GM12873 (cell line): ENCODE measurements at regions not wholly inside any gene's neighbourhood (a gene's known extent, or its start where the extent isn't known, plus 50 kb on each side); places are given as distances from the start of the nearest gene placed in this dataset.

ENCODE experiments used
- TF ChIP-seq, protein P1 (sequence below): IDR thresholded peaks from 2 replicates; pipeline ENCODE4 v1.5.1; 2012; ENCODE audit warnings: low read depth, mild to moderate bottlenecking, moderate library complexity, low read length, control low read depth; ENCODE audit not compliant: insufficient read depth; ENCODE audit errors: missing control alignments

DNA sequence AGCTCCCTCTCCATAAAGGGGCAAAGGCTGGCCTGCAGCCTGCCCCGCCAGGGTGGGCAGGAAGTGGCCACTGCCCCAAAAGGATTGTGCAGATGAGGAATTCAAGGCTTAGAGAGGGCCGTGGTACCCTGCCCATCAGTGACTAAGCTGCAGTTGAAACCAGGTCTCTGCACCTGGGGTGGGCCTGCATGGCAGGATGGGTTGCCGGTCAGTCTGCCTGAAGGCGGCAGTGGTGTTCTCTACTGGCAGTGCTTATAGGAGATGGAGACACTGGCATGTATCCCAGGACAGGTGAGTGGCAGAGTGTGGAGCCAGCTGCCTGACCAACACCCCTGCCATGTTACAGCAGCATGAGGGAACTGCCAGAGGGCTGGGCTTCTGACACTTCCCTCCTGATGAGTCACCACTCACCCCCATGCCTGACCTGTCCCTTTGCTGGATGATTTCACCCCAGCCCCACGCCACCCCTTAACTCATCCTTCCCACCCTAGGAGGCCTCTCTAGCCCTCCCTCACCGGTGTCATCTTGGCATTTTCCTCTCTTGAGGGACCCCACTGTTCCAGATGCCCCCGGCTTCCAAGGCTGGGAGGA, 70.2 kb upstream of the LMO1 start:
- TF ChIP-seq, protein P1, sequence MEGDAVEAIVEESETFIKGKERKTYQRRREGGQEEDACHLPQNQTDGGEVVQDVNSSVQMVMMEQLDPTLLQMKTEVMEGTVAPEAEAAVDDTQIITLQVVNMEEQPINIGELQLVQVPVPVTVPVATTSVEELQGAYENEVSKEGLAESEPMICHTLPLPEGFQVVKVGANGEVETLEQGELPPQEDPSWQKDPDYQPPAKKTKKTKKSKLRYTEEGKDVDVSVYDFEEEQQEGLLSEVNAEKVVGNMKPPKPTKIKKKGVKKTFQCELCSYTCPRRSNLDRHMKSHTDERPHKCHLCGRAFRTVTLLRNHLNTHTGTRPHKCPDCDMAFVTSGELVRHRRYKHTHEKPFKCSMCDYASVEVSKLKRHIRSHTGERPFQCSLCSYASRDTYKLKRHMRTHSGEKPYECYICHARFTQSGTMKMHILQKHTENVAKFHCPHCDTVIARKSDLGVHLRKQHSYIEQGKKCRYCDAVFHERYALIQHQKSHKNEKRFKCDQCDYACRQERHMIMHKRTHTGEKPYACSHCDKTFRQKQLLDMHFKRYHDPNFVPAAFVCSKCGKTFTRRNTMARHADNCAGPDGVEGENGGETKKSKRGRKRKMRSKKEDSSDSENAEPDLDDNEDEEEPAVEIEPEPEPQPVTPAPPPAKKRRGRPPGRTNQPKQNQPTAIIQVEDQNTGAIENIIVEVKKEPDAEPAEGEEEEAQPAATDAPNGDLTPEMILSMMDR = no peak

DNA sequence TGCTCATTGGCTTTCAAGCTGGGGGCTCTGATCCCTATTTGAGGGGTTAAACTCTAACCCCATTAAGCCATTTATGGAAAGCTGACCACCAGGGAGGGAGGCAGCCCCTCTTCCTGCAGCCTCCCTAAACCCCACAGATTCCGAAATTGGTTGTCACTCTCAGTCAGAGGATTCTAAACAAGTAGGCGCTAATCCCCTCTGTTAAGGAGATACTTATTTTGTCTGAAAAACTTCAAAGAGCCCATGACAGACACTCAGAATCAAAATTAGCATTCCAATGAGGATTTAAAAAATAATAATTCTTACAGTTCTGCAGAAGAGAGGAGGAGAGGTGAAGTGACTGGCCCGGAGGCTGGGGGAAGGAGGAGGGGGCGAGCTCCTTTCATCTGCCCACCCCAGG, 69.7 kb upstream of the LMO1 start:
- TF ChIP-seq, protein P1 = no peak

DNA sequence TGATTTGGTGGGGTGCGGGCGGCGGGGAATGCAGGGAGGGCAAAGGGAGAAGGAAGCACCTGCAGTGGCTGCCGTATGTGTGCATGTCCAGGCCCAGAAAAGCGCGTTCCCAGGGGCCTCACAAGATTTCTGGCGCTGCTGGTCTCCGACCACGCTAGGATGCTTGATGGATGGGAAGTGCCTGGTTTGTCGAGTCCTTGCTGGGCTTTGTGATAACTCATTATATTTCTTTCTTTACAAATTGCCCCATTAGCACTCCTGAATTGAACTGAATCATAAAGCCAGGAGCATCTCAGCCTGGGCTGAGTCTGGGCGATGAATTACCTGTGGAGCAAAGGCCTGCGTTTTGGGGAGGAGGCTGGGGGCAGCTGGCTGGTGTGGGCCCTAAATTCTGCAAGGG, 69.2 kb upstream of the LMO1 start:
- TF ChIP-seq, protein P1 = no peak

DNA sequence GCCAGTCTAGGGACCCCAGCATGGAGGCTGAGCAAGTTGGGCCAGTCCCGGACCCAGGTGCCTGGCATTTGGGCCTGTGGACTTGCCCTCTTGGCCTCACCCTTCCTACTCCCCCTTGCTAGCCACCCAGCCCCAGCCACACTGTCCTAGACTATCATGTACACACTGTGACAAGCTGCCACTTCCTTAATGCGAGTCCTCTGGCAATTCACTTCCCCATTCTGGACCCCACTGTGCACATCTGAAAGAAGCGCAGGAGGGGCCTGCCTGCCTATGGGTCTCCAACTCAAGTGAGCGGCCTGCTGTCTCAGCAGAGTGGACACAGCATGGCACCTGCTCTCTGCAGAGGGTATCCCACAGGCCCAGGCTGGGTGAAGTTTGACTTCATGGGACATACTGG, 68.5 kb upstream of the LMO1 start:
- TF ChIP-seq, protein P1 = no peak

DNA sequence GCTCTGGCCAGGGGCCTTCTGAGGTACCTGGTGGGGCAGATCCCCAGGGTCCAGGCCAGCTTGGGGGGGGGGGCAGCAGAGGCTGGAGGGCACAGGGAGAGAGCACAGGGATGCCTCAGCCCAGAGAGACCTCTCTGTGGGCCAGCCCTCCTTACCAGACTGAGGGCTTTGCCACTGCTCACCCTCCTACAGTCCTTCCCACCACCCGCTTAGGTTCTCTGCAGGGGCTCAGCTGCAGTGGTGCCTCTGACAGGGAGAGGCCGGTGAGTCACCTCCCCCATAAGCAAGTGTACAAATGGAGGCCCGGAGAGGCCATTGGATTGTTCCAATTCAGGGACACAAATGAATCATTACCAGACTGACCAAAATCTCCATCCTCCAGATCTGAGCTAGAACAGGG, 68.1 kb upstream of the LMO1 start:
- TF ChIP-seq, protein P1 = no peak

DNA sequence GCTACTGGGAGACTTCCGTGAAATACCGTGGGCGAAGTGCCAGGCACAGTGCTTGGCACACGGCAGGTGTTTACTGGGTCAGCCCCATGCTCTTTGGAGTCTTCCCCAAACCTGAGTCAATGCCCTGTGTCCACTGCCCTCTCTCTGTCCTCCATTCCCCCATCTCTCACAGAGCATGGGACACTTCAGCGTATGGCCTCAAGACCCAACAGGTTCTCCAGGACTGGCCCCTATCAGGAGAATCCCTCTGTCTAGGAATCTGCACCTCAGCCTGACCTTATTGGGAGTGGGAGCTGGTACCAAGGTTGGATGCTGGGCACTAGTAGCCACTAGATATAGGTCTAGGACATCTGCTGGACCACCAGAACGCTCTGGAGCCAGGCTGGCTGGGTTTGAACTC, 67.2 kb upstream of the LMO1 start:
- TF ChIP-seq, protein P1 = no peak

DNA sequence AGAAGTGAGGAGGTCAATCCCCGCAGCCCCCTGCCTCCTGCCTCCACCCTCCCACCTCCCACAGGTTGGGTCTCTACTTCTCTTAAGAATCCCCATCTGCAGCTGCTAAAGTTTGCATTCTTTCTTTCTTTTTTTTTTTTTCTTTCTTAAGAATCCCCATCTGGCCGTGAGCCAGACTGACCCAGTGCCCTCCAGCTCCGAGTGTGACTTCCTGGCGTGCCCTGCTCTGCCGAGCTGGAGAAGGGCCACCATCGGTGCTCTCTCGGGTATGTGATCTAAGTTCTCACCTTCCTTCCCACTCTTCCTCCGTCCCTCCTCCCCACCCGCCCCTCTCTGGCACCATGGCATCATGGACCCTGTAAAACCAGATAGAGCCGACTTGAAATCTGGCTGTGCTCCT, 66.7 kb upstream of the LMO1 start:
- TF ChIP-seq, protein P1 = no peak
